Colonic mucosa (tissue), 4 donors: ENCODE measurements at regions not wholly inside any gene's neighbourhood (a gene's known extent, or its start where the extent isn't known, plus 50 kb on each side); places are given as distances from the start of the nearest gene placed in this dataset.

Experiments
- DNase-seq: peaks from one replicate; pipeline ENCODE4 v3.0.0-alpha.2; 2020
- H3K27ac ChIP-seq: fragments of 200-600 bp; one replicate; pipeline ENCODE4 v1.8.0; 2021
- H3K27me3 ChIP-seq: fragments of 200-600 bp; one replicate; pipeline ENCODE4 v1.8.0; 2021
- H3K36me3 ChIP-seq: fragments of 200-600 bp; one replicate; pipeline ENCODE4 v1.8.0; 2021
- H3K4me1 ChIP-seq: fragments of 200-600 bp; one replicate; pipeline ENCODE4 v1.8.0; 2021; ENCODE audit warnings: mild to moderate bottlenecking
- H3K4me3 ChIP-seq: fragments of 200-600 bp; one replicate; pipeline ENCODE4 v1.8.0; 2021
- H3K9ac ChIP-seq, 2 donors: one replicate each; pipeline ENCODE4 v1.7.0; 2013; ENCODE audit warnings: control low read depth in 2 of 2, low read depth in 2 of 2, low read length in 2 of 2
- H3K9me3 ChIP-seq: fragments of 200-600 bp; one replicate; pipeline ENCODE4 v1.8.0; 2021
- CTCF ChIP-seq: fragments of 200-600 bp; IDR thresholded peaks from one replicate; pipeline ENCODE4 v1.8.0; 2022; ENCODE audit warnings: antibody characterized with exemption, mild to moderate bottlenecking
- intact Hi-C: fragments of 100-400 bp; cut with DNase I; formaldehyde crosslinking; loops from one replicate; pipeline ENCODE4 v1.14.1; 2022
- donor health status: healthy.
- donor health status: DM: no; HTN: no; CAD: no.
- donor health status: DM: no; HTN: no; CAD: no.

- Histone ChIP-seq H3K27ac (no peak overlapping the region), H3K4me1 (no peaks in the 10 kb centered on the region), H3K9ac (no peak overlapping the region), H3K9me3 (no peaks in the 10 kb centered on the region), H3K36me3 (no peaks in the 10 kb centered on the region), H3K27me3 (no peaks in the 10 kb centered on the region), H3K4me3 (no peak overlapping the region)
- no peak for DNase-seq
- intact Hi-C loops: no loop called here
- no peak for TF ChIP-seq CTCF
Observed at GRCh38 chr14:66242001-66242400, 244.2 kb upstream of the CCDC196 start.

- Histone ChIP-seq H3K9ac (no peak overlapping the region), H3K4me1 (no peaks in the 10 kb centered on the region), H3K27ac (no peak overlapping the region), H3K9me3 (no peaks in the 10 kb centered on the region), H3K4me3 (no peak overlapping the region), H3K36me3 (no peaks in the 10 kb centered on the region), H3K27me3 (no peaks in the 10 kb centered on the region)
- DNase-seq: no peak
- TF ChIP-seq CTCF: no peak
- intact Hi-C loops: no loop called here
Observed at GRCh38 chr14:66244834-66245233, 241.3 kb upstream of the CCDC196 start.

DNA sequence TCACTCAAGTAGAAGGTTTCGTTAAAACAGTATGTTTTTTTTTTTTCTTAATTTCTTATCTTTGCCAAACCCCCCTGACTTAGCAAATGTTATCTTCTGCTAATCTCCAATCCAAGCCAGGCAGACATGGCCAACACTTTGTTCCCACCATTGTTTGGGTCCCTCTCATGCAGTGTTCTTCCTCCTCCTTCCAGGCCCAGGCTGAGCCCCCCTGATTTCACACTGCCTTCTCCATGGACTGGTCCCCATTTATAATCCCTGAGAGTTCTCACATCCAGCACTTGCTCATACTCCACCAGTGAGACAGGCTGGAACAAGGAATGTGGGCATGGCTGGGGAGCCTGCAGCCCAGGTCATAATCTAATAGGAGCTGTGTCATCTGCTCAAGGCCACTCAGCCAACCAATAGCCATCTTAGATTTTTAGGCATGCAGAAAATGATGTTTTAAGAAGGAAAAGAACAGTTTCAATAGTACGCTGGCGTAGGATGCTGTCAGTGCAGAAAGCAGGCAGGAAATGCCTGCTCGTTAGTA is 238.4 kb upstream of the CCDC196 start:
- TF ChIP-seq CTCF: no peak
- H3K4me3 ChIP-seq: no peak overlapping the region
- H3K9me3 ChIP-seq: no peaks in the 10 kb centered on the region
- intact Hi-C loops: no loop called here
- H3K4me1 ChIP-seq: no peaks in the 10 kb centered on the region
- no peaks in the 10 kb centered on the region for H3K36me3 ChIP-seq
- DNase-seq: no peak
- H3K27ac ChIP-seq: no peak overlapping the region
- H3K27me3 ChIP-seq: no peaks in the 10 kb centered on the region
- H3K9ac ChIP-seq: no peak overlapping the region

DNA sequence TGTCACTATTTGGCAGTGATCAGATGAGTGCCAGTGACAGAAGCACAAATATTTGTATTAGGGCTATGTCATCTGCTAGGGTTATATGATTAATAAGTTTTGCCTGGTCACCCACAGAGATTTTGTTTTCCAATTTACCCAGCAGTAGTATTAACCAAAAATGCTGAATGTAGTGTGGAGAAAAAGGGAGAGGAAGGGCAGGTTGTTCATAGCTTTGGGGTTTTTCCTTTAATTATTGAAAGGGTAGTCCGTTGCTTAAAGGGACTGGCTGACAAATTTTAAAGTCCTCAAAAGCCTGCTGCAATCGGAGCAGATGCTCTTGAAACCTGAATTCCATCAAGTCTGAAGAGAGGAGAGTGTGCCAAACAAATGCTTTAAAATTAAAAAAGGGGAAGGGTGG is 237.9 kb upstream of the CCDC196 start:
- no peak overlapping the region for H3K9ac ChIP-seq
- H3K4me1 ChIP-seq: no peaks in the 10 kb centered on the region
- H3K9me3 ChIP-seq: no peaks in the 10 kb centered on the region
- intact Hi-C loops: no loop called here
- H3K4me3 ChIP-seq: no peak overlapping the region
- H3K27ac ChIP-seq: no peak overlapping the region
- no peak for TF ChIP-seq CTCF
- H3K27me3 ChIP-seq: no peaks in the 10 kb centered on the region
- no peaks in the 10 kb centered on the region for H3K36me3 ChIP-seq
- no peak for DNase-seq

- intact Hi-C loops: no loop called here
- TF ChIP-seq CTCF: no peak
- no peaks in the 10 kb centered on the region for H3K9me3 ChIP-seq
Observed at GRCh38 chr14:66249544-66249943, 236.6 kb upstream of the CCDC196 start.

DNA sequence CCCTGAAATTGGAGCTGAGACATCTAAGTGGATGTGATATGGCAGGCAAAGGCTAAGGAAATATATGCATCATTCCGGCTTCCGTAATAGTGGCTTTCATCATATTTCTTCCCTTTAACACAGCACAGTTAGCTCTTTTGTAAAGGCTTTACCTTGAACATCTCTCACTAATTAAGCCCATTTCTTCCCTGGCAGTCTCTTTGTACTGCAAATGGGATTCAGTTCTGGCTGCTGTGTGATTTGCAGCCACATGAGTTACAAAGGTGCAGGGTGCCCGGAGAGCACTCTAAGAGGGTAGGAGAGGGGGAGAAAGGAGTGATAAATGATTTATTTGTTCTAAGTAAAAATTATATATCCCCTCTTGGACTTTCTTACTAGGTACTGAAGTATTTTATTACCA is 232.1 kb upstream of the CCDC196 start:
- TF ChIP-seq CTCF: no peak
- intact Hi-C loops: no loop called here
- H3K27ac ChIP-seq: no peak overlapping the region

More at GRCh38 chr14:66249544-66249943, 236.6 kb upstream of the CCDC196 start:
- Histone ChIP-seq H3K9ac (no peak overlapping the region), H3K4me3 (no peak overlapping the region), H3K4me1 (no peaks in the 10 kb centered on the region), H3K36me3 (no peaks in the 10 kb centered on the region), H3K27me3 (no peaks in the 10 kb centered on the region), H3K27ac (no peak overlapping the region)
- DNase-seq: no peak

More for the DNA sequence above, 232.1 kb upstream of the CCDC196 start:
- H3K4me1 ChIP-seq: no peaks in the 10 kb centered on the region
- H3K9me3 ChIP-seq: no peaks in the 10 kb centered on the region
- no peak overlapping the region for H3K9ac ChIP-seq
- no peak overlapping the region for H3K4me3 ChIP-seq
- no peak for DNase-seq
- H3K36me3 ChIP-seq: no peaks in the 10 kb centered on the region
- no peaks in the 10 kb centered on the region for H3K27me3 ChIP-seq
